GM20000 (cell line): ENCODE measurements at regions not wholly inside any gene's neighbourhood (a gene's known extent, or its start where the extent isn't known, plus 50 kb on each side); places are given as distances from the start of the nearest gene placed in this dataset.

Experiments used
- DNase-seq: peaks from one replicate; pipeline ENCODE4 v3.0.0; 2012; ENCODE audit warnings: low spot score
- TF ChIP-seq, protein P1 (sequence below): IDR thresholded peaks from 2 replicates; pipeline ENCODE4 v1.5.1; 2012; ENCODE audit warnings: mild to moderate bottlenecking, control low read depth; ENCODE audit errors: extremely low read depth, missing control alignments

- TF ChIP-seq, protein P1, sequence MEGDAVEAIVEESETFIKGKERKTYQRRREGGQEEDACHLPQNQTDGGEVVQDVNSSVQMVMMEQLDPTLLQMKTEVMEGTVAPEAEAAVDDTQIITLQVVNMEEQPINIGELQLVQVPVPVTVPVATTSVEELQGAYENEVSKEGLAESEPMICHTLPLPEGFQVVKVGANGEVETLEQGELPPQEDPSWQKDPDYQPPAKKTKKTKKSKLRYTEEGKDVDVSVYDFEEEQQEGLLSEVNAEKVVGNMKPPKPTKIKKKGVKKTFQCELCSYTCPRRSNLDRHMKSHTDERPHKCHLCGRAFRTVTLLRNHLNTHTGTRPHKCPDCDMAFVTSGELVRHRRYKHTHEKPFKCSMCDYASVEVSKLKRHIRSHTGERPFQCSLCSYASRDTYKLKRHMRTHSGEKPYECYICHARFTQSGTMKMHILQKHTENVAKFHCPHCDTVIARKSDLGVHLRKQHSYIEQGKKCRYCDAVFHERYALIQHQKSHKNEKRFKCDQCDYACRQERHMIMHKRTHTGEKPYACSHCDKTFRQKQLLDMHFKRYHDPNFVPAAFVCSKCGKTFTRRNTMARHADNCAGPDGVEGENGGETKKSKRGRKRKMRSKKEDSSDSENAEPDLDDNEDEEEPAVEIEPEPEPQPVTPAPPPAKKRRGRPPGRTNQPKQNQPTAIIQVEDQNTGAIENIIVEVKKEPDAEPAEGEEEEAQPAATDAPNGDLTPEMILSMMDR = no peak
- no peak for DNase-seq
Measured at GRCh38 chr20:60512443-60512842, 554.2 kb downstream of the CDH26 start.

DNA sequence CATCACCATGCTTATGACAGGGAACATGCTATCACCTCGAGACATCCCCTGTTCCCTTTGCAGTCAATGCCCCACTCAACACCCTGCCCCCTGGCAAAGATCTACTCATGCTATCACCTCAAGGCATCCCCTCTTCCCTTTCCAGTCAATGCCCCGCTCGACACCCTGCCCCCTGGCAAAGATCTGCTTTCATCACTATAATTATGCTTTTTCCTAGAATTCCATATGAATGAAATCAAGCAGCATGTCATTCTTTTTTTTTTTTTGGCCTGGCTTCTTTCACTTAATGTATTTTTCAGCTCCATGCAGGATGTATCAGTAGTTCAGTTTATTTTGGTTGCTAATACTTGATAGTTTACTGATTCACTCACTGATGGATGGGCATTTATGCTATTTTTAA is 554.9 kb downstream of the CDH26 start:
- TF ChIP-seq, protein P1 = no peak
- no peak for DNase-seq

GRCh38 chr20:60516442-60516841 is 558.2 kb downstream of the CDH26 start:
- TF ChIP-seq, protein P1 = no peak
- DNase-seq = no peak

GRCh38 chr20:60518022-60518421 is 559.8 kb downstream of the CDH26 start:
- TF ChIP-seq, protein P1 = no peak

GRCh38 chr20:60525397-60525796 is 567.2 kb downstream of the CDH26 start:
- TF ChIP-seq, protein P1 = no peak
- no peak for DNase-seq

More at GRCh38 chr20:60518022-60518421, 559.8 kb downstream of the CDH26 start:
- DNase-seq = no peak

GRCh38 chr20:60527656-60528055 is 569.4 kb downstream of the CDH26 start:
- DNase-seq = no peak
- TF ChIP-seq, protein P1 = no peak

DNA sequence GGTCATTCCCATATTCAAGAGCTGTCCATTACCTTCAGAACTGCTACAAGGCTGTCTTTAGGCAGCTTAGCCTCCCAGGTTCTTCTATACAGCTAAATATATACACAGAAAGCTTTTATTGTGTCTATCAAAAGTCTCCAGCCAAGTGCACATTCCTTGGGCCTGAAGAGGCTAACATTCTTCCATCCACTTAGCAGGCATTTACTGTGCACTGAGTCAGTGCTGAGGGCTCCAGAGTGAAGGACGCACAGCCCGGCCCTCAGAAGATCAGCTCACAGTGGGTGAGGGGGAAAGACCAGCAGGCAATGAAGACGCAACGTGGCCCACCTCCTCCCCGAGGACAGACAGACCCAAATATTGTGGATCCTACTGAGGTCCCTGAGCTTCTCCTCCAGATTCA is 569.9 kb downstream of the CDH26 start:
- no peak for DNase-seq
- TF ChIP-seq, protein P1 = no peak

DNA sequence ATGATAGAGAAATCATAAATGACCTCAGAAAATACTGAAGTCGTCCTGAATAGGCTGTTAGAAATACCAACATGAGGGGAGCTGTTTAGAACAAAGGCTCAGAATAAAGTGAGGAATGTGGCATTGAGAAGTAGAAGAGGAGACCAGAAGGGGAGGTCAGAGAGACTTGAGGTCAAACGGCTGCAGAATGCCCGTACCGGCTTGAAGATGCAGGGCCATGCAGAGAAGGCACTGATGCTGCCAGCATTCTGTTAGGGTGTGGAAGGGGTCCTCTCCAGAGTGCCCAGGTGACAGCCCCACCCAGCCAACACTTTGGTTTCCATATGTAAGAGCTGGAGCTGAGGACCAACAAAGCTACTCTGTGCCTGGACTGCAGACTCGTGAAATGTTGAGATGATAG is 570.9 kb downstream of the CDH26 start:
- TF ChIP-seq, protein P1 = no peak
- no peak for DNase-seq
